GM19397 (cell line): ENCODE measurements at regions not wholly inside any gene's neighbourhood (a gene's known extent, or its start where the extent isn't known, plus 50 kb on each side); places are given as distances from the start of the nearest gene placed in this dataset.

Experiments used
- ATAC-seq: cut with Tn5 transposase; IDR thresholded peaks from one replicate; pipeline ENCODE4 v1.9.1; 2021; ENCODE audit warnings: mild to moderate bottlenecking, moderate library complexity; ENCODE audit not compliant: unreplicated experiment

DNA sequence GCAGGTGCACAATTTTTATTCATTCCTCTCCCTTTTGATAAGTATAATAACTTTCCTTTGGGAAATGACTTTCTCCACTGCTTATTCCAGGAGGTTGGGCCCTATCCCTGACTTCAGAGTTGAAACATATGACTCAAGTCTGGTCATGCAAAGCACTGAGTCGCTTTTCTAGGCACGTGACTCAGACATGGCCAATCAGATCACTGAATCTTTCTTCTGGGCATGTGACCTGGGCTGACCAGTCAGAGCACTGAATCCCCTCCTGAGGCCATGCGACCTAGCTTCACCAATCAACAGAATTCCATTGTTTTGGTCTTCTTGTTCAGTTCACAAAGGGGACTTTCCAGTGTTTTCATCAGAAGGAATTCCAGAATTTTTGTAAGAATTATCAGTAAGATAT, 377.1 kb upstream of the KITLG start:
- ATAC-seq, result no peak

DNA sequence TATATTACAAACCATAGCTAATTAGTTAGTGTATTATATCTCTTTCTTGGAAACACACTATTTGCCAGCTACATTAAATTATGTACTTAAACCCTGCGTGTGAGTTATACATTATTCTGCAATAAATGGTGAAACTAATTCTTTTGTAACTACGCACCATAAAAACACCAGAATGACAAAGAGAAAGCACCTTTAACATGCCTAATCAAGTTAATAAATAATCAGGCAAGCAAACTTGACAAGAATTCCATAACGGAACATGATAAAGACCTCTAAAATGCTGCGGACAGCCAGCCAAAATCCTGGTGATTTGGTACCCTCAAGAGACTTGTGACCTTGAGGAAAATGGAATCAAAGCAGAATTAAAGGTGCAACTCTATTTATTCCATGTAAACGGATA, 375.3 kb upstream of the KITLG start:
- ATAC-seq, result no peak

DNA sequence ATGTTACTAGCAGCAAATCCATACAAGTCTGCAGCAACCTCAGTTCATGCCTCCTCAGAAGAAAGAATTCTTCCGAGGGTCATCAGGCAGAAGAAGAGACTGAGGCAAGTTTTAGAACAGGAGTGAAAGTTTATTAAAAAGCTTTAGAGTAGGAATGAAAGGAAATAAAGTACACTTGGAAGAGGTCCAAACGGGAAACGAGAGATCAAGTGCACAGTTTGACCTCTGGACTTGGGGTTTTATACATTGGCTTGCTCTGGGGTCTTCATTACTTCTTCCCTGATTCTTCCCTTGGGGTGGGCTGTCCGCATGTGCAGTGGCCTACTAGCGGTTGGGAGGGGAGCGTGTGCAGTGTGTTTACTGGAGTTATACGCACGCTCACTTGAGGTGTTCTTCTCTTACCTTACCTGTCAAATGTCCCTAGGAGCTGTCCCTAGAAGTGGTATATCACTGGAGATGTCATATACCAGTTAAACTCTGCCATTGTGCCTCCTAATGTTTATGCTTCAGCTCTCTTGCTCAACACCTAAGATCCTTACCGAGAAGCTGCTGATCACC, 372.8 kb upstream of the KITLG start:
- no peak for ATAC-seq

DNA sequence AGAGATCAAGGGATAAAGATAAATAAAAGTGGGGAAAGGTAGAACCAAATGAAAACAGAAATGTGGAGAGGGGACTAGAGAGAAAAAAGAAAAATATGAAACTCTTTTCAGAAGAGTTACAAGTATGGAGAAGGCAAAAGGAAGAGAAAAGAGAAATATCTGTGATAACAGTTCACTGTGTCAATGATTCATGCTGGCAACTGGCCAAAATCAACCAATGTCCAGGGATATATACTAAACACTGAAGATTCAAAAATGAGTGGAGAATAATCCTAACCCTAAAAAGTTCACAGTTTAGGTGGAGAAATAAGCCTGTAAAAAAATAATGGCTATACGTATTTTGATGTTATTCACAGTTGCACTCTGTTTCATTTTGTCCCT, 372.3 kb upstream of the KITLG start:
- ATAC-seq, result no peak

DNA sequence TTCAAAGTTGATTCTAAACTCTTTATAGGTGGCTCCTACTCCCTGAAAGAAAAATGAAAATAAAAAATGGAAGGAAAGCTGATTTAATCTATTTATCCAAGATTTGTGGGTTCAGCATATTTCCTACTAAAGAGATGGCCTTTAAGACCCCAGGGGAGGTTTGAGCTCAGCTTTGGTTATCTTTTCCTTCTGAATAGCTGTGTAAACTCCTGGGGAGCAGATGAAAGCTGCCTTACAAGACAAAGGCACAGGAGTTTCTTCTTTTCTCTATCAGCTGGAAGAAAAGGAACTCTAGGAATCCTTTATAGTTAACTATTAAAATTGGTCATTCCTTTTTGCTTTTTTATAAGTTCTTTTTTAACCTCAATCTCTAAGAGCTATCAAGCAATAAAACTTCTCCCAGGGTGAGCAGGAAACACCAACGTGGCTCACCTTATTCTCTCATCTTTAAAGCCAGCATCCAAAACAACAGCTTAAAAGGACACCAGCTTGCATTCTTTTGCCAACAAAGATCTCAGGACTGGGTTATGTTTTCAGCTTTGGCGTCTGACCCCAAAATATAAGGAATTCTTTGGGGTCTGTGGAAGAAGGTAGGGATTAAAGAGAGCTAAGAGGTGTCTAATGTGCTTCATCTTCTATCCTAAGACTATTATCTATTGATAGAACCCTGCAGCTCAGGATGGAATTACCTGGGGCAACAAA, 371.7 kb upstream of the KITLG start:
- ATAC-seq, result no peak

DNA sequence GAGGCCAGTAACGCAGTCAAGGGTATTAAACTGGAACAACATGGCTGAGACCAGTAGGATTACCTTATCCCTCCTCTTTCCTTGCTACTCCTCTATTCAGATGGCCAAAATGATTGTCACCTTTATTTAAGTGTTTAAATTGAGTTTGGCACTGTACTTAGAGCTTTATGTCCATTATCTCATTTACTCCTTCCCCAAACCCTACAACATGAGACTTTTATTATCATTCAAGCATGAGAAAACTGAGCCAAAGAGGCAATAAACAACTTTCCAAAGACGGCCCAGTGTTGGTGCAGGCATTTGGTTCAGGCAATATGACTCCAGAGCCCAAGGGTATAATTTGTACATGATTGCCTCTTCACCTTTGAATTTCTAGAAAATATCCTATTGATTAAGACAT, 370.9 kb upstream of the KITLG start:
- ATAC-seq, result no peak

DNA sequence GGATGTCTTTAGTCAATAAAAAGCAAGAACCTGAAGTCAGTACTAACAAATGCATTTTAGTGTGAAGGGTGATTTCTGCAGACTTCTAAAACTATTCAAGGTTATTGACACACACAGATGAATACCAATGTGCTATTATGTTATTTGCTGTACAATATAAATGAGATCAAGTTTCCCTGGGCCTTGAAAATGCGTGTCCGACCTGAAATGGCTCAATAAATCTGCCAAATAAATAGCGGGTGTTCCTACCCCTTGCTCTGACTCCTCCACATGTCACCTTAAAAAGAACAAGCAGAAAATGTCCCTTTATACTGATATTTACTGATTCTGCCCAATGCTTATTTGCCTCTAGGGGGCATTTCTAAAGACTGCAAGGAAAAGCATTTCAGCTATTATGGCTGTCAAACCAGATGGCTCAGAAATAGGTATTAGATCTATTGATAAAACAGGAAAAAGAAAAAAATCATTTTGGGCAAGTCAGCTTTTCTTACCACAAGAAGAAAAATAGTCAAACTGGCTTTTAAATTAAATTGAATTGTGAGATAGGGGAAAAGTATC, 367.3 kb upstream of the KITLG start:
- ATAC-seq, result no peak

DNA sequence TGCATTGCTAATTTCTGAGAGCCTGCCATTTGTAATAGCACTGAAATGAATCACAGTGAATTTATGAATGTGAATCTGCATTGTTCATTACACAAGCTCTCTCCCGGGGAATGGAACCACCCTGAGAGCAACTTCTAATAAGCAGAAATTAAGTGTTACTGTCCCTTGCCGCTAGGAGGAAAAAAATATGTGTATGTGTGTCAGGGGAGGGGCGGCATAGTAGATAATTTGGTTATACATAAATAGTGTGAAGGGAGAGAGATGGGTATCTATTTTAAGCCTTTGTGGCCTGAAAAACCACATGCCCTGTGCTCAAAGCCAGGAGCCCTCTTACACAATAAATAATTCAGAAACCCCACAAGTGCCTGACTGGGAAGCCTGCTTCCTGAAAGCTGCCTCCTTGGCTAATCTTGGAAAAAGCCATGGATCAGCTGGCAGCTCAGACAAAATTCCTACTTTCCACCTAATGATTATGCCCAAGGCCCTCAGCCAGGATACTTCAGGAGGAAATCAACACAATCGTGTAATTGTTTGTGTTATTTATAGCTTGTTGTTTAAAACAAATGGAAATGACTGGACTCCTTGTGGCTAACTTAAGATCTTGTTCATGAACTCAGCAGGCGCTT, 366.2 kb upstream of the KITLG start:
- ATAC-seq, result no peak

DNA sequence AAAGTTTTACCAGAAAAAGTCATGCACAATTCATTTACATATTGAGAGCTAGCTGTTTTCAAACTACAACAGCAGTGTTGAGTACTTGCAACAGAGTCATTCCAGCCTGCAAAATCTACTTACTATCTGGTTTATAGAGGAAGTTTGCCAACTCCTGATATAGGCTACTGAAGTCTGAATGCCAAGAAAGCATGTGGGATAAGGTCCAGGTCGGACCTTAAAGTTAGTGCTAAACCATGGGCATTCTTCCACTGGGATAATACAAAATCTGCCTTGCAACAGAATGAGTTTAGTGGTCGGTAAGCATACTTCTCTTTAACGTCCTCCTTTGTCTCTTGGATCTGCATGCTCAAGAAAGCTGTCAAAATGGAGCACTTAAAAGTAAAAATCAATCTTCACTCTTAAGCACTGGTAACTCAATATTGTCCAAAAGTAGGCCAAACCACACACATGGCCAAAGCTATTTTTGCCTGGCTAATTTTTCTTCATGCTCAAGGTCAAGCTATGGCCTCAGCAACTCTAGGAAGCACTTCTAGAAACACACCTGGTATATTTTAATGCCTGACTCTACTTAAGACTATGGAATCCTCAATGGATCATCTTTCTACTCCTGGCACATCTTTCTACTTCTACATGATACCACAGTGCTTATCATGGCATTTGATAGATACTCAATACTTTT, 364.9 kb upstream of the KITLG start:
- no peak for ATAC-seq

DNA sequence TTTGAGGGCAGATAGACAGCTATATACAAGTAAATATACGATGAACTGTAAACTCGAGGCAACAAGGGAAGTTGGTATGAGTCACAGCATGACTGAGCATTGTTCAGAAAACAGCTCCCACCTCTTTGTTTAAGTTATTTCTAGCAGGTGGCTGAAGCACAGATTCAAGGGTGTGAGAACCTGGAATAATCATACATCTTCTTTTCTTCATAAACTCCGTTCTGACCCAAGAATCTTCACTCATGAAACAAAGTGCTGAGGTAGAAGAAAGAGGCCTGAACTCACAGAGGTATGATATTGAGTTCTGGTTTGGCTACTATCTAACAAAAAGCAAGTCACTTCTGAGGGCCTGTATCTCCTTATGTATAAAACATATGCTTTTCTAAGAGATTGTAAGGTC, 364.1 kb upstream of the KITLG start:
- ATAC-seq, result no peak

DNA sequence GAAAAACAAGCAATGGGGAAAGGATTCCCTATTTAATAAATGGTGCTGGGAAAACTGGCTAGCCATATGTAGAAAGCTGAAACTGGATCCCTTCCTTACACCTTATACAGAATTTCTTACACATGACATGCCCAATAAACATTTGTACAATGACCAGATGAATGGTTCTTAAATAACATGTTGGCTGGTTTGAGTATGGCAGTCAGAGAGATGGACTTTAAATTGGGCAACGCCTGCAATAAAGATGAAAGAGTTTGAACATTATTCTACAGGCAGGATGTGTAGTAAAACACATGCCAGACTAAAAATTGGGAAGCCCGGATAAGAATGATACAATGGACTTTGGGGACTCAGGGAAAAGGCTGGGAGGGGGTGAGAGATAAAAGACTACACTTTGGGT, 360.6 kb upstream of the KITLG start:
- ATAC-seq, result no peak

DNA sequence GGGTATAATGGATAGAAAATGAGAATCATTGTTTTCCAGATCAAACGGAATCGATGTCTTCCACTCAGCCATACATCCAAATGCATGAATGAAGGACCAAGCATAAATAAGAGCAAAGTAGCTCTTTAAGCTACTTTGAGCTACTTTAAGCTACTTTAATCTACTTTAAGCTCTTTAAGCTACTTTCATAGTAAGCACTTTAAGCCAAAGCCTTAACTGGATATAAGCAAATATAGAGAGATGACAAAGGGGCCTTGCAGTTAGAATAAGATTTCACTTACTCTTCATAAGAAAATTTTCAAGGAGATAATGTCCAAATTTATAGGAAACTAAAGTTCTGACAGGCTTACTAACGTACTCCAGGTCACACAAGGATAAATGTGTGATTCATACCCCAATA, 355.6 kb upstream of the KITLG start:
- ATAC-seq, result no peak

DNA sequence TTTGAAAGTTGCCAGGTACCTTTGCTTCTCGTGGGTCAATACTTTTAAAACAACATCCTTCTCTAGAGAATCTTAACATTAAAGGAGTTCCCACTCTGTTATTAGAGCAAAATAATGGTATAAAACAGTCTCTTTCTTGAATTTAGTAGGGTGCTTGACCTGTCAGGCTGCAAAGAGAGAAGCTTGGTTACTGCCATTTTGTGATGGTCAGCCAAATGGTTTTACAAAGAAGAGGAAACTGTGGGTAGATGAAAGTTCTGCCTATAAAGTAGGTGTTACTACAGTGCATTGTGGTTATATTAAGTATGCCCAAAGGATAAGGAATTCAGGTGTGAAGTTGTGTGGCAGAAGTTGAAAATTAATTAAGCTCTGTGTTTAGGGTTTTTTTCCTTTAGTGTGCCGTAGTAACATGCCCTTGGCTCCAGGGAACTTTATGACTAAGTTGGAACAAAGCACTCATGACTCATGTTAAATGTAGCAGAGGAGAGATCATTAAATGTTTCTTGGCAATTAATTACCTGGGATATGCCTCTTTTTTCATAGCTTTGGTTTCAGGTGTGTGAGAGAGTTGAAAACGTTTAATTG, 354.0 kb upstream of the KITLG start:
- no peak for ATAC-seq

DNA sequence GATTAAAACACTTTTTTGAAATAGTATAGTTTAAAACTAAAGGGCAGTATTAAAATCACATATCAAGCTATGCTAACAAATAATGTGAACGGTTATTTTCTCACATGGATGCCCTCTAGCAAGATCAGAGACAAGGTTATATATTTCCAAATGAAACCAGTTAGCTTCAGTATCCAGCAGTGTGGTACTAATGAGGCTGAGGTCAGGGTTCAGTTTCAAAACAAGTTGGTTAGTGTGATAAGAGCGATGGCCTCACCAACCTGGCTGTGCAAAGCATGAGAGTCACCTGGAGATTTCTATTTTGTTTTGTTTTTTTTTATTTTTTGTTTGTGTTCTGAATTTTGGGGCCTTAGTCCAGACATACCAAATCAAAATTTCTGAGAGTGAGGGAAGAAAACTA, 352.2 kb upstream of the KITLG start:
- no peak for ATAC-seq

DNA sequence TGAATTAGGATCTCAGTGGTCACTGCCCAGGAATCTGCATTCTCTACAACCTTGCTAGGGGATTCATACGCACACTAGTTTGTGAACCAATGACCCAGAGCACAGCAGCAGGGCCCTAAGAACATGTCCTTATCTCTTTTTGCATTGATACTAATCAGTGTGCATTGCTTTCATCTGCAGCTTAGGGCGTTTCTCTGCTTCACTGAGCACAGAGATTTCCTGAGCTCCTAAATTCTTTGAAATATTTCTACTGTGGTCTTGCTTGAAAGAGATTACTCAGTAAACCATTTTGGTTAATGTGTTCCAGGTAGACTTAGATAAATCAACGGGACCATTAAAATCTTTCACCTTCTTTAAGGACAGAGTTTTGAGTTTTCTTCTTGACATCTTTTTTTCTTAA, 351.3 kb upstream of the KITLG start:
- ATAC-seq, result no peak

DNA sequence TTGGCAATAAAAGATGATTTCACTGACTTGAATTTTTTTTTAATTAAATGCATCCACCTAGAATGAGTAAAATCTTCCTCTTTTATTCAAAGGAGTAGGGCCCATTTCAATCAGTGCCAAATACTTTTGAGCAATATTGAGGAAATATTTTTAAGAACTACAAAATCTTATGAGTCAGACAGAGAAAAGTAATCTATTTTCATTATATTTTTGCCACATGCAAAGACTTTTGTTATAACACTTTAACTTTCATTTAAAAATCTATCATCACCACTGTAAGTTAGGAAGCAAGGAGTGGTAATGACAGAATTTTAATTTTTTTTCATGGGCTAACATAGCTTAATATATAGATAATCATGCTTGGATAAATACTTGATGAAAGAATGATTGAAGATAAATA, 345.2 kb upstream of the KITLG start:
- no peak for ATAC-seq

DNA sequence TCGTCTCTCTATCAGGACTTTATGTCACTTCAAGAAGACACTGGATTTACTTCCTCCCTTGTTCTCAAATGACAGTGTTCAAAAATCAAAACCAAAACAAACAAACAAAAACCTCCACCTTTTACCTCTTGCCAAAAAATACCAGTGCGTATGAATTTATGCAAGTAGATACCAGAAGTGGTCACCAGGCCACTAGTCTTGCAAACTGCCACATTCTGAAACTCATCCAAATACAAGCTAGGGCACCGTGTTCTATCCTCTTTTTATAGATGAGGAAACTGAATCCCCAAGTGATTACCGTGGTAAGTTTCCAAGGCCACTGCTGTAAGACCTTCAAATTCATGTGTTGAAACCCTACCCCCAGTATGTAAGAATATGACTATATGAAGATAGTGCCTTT, 343.9 kb upstream of the KITLG start:
- ATAC-seq, result no peak

DNA sequence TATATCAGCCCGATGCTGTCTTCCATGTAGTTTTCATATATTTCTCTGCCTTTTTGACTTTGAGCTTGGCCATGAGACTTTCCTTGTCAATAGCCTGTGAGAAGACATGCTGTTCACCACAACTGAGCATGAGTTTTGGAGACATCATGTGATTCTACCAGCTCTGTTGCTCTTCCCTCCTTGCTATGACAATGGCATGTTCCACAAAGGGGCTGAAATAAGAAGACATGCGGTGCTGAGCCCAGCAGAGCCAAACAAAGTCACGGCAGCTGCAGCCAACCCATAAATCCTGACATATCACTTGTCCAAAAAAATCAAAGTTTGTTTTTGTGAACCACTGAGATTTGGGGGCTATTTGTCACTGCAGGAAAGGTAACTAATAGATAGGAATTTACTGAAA, 343.4 kb upstream of the KITLG start:
- ATAC-seq, result no peak

DNA sequence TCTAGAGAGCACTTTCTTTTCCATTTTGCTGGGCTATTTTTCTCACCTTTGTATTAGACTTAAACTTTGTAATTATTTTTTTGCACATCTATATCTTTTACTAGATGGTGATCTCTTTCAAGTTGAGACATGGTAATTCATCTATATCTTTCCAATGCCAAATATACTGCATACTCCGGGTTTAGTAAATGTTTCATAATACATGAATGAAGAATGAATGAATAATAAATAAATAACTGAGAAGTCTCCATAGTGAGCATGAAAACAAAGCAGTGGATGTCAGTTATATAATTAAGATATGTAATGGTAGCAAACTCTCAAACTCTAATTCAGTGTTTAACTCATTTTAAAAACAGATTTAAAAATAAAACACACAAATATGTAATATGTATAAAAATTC, 342.5 kb upstream of the KITLG start:
- ATAC-seq, result no peak

DNA sequence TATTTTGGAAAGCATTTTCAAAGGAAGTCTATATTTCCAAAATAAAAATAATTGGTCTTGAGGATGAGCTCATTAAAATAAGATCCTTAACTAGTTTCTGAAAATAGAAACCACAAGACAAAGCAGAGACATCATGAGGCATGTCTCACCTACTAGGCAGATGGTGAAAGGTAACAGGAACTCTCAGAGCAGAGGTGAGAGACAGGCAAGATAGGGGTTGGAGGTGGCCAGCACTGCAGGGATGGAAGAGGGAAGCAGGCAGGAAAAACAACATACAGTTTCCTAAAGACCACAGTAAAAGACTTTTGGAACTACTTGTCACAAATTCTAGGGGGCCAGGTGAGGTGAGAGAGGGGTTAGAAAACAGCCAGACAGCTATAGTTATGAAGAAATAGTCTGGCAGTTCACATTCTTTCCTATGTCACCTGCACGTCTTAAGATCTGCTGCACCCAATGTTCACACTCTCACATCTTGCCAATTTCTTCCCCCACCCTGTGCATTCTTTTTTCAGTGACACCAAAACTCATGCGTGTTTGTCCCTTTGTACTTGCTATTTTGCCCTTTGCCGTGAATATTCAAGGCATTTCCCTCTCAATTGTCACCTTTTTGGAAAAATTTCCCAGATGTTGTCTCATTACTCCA, 341.7 kb upstream of the KITLG start:
- ATAC-seq, result no peak

DNA sequence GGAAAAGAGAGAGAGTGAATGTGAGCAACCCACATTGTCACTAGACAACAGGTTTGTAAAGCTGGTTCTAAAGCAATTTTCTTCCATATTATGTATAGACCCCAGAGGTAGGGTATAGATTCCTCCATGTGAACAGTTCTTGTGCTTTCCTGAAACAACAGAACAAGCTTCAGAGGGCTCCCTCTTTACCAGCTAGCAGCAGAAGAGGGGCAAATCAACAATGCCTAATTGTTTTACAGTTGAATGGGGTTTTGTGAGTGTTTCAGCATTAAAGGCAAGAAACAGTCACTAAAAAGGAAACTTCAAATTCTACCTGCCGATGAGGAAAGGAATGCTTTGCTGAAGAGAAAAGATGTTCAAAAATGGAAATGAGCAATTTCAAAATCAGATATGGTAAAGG, 341.2 kb upstream of the KITLG start:
- no peak for ATAC-seq
